DMS53 treated with DMSO at 0.1 percent for 48 hours (cell line): ENCODE measurements at regions not wholly inside any gene's neighbourhood (a gene's known extent, or its start where the extent isn't known, plus 50 kb on each side); places are given as distances from the start of the nearest gene placed in this dataset.
"Not testable (repeated sequence)": the region's sequence is repeated elsewhere in the genome, so short reads cannot be mapped to it uniquely, and the experiment has no call there.

ENCODE experiments used
- DNase-seq: peaks from one replicate; lab custom pipeline; 2025; ENCODE audit not compliant: unreplicated experiment; lab: John Stamatoyannopoulos, UW

GRCh38 chr2:49343638-49344037 lies 189.3 kb upstream of the FSHR start:
- no peak for DNase-seq

GRCh38 chr2:49342156-49342555 lies 187.8 kb upstream of the FSHR start:
- no peak for DNase-seq

GRCh38 chr2:49335546-49335945 lies 181.2 kb upstream of the FSHR start:
- no peak for DNase-seq

GRCh38 chr2:49332415-49332814 lies 178.1 kb upstream of the FSHR start:
- no peak for DNase-seq

DNA sequence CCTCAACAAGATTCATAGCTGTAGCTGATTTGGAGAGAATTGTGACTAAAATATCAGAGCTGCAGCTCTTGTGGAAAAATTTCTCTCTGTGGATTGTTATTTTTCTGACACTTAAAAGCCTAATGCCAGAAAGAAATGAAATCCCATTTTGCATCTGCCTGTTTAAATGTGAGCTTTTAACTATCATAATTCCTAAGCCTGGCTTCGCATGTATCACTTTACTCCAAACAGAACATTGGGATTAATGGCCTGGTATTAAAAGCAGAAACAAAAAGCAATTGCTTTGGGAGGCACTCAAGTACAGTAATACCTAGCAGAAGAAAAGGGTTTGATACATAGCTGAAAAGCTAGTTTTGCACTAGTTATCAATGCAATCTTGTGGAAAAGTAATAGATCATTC lies 164.2 kb upstream of the FSHR start:
- DNase-seq = no peak

DNA sequence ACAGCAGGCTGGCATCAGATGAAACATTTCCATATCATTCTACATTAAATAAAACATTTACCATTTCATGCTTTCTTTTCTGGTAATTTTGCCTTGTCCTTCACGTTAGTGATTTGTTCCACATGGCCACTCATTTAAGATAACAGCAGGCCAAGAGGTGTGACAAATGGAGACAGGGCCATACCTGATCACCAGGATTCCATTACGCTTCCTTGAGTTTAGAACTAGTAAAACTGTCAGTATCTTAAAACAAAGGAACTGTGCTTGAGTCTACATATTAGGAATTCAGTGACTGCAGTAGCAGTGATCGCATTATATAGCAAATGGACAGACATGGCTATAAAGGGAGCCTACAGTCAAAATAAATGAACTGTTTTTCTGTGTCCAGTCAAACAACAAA lies 155.1 kb upstream of the FSHR start:
- no peak for DNase-seq

DNA sequence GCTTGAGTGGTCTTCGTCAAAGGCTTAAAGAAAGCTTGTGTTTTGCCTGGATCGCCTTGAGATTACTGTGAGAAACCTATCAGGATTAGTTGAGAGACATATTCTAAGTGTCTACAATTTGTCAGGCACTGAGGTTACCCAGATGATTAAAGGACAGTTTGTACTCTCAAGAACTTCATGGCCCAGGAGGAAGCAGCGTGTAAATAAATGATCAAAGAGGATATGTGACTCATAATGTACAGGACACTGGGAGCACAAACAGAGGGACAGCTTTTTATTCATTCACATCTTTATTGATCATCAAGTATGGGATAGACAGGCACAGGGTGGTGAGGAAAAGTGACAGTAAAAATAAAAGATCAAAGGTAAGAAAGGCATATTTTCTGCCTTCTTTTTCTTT lies 152.6 kb upstream of the FSHR start:
- DNase-seq = peak; percentile 99

DNA sequence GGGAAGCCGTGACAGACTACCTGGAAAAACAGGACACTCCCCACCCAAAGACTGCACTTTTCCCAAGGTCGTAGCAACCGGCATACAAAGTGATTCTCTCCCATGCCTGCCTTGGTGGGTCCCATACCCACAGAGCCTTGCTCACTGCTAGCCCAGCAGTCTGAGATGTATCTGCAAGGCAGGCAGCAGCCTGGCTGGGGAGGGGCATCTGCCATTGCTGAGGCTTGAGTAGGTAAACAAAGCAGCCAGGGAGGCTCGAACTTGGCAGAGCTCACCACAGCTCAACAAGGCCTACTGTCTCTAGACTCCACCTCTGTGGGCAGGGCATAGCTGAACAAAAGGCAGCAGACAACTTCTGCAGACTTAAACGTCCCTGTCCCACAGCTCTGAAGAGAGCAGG lies 144.4 kb upstream of the FSHR start:
- not testable (repeated sequence) for DNase-seq

DNA sequence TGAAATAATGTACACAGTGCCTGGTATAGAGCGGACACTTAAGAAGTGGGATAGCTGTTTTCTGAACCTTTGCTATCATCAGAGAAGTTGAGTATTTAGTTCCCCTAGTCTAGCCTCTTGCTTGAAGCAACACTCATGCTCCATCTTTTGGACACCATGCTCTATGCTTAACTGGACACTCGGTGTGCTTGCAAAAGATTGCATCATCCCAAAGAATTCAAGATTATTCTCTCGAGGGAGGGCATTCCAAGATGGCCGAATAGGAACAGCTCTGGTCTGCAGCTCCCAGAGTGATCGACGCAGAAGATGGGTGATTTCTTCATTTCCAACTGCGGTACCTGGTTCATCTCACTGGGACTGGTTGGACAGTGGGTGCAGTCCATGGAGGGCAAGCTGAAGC lies 143.9 kb upstream of the FSHR start:
- no peak for DNase-seq

GRCh38 chr2:49296107-49296867 lies 142.0 kb upstream of the FSHR start:
- DNase-seq = no peak

GRCh38 chr2:49294225-49294624 lies 139.9 kb upstream of the FSHR start:
- peak; percentile 57 for DNase-seq

GRCh38 chr2:49291619-49292018 lies 137.3 kb upstream of the FSHR start:
- no peak for DNase-seq

GRCh38 chr2:49289711-49290110 lies 135.4 kb upstream of the FSHR start:
- DNase-seq = no peak

DNA sequence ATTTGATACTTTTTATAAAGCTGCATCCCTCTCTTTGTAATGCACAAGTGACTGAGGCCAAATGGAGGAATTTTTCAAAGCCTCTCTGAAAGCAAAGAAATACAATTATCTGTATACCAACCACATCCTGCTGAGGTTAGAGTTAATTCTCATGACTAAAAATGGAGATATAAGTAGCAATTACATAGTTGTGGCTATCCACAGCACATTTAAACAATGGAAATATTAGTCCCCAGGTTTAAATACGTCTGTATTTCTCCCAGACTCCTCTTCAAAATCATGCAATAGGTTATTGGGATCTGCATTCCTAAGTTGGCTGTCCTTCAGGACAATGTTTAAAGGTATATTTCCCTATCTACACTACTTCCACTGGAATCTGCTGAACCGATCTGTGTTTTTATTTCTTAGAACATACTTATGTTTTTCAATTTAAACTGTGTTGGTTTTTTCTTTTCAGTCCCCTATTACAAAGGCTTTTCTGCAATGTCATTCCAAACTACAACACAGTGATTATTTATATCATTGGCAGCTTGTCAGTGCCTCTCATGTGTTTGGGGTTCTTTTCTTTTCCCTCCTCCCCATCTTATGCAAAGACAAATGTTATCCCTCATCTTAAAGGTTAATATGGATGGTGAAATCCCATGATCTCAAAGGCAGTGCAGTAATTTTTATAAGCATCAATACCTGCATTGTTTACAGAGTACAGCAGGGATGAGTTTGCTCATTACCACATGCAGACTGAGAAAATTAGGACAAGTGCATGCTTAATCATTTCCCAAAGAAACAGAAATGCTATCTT lies 134.8 kb upstream of the FSHR start:
- DNase-seq = no peak

GRCh38 chr2:49288113-49288705 lies 133.9 kb upstream of the FSHR start:
- DNase-seq = no peak

DNA sequence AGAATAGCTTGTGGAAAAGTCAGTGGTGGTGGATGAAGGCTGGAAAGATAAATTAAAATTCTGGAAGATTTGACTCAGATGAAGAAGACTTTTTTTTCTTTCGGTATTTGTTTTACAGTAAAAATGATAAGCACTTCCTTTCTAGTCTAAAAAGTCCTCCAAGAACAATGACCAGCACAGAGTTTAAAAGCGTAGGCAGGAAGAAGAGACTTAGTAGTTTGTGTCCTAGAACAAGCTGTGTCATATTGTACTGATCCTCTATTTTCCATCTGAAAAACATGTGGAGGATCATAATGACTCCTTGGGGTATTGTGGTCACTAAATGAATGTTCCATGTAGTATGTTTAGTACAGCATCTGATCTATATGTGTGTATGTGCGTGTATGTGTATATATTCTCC lies 132.4 kb upstream of the FSHR start:
- DNase-seq = no peak

DNA sequence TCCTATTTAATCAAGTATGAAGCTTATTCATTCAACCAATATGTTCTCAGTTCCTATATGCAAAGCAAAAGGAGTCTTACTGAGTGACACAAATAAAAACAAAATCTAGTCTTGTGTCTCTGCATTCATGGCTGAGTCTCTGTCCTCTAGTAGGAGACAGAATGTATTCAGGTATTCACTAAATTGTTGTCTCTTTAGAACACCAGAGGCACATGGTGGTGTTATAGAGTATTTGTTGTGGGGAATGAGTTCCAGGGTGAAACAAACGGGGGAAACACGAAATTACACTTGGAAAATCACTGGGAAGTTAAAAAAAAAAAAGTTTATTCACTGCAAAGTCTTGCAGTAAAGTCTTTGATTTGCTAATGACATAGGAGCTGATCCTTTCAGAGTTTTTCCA lies 131.7 kb upstream of the FSHR start:
- no peak for DNase-seq

GRCh38 chr2:49278561-49278960 lies 124.2 kb upstream of the FSHR start:
- no peak for DNase-seq

- DNase-seq = no peak
Measured at GRCh38 chr2:49278141-49278540, 123.8 kb upstream of the FSHR start.

GRCh38 chr2:49271060-49271606 lies 116.8 kb upstream of the FSHR start:
- no peak for DNase-seq

GRCh38 chr2:49270091-49270490 lies 115.8 kb upstream of the FSHR start:
- DNase-seq = no peak

- DNase-seq = no peak
Measured at GRCh38 chr2:49265471-49265870, 111.2 kb upstream of the FSHR start.
